ENCODE measurements at regions not wholly inside any gene's neighbourhood (a gene's known extent, or its start where the extent isn't known, plus 50 kb on each side); places are given as distances from the start of the nearest gene placed in this dataset.
"Not testable (repeated sequence)": the region's sequence is repeated elsewhere in the genome, so short reads cannot be mapped to it uniquely, and the experiment has no call there.

- no peak for DNase-seq
These were observed 150.2 kb upstream of the ARHGAP20 start for GRCh38 chr11:110862407-110862806.

GRCh38 chr11:110860461-110860860 is 148.2 kb upstream of the ARHGAP20 start:
- DNase-seq: no peak

- no peak for DNase-seq
These were observed 147.8 kb upstream of the ARHGAP20 start for GRCh38 chr11:110859998-110860397.

- no peak for DNase-seq
These were observed 147.1 kb upstream of the ARHGAP20 start for GRCh38 chr11:110859240-110859840.

GRCh38 chr11:110858547-110858921 is 146.3 kb upstream of the ARHGAP20 start:
- DNase-seq: no peak

GRCh38 chr11:110857892-110858546 is 145.8 kb upstream of the ARHGAP20 start:
- DNase-seq: no peak

GRCh38 chr11:110856996-110857812 is 145.0 kb upstream of the ARHGAP20 start:
- DNase-seq: no peak

- DNase-seq: no peak
These were observed 144.1 kb upstream of the ARHGAP20 start for GRCh38 chr11:110856340-110856739.

- no peak for DNase-seq
These were observed 143.0 kb upstream of the ARHGAP20 start for GRCh38 chr11:110855191-110855590.

GRCh38 chr11:110852921-110853490 is 140.8 kb upstream of the ARHGAP20 start:
- no peak for DNase-seq

GRCh38 chr11:110850846-110851245 is 138.6 kb upstream of the ARHGAP20 start:
- DNase-seq: no peak

- not testable (repeated sequence) for DNase-seq
These were observed 130.8 kb upstream of the ARHGAP20 start for GRCh38 chr11:110843053-110843452.

- no peak for DNase-seq
These were observed 126.6 kb upstream of the ARHGAP20 start for GRCh38 chr11:110838808-110839207.

- no peak for DNase-seq
These were observed 125.4 kb upstream of the ARHGAP20 start for GRCh38 chr11:110837603-110838002.

- no peak for DNase-seq
These were observed 122.9 kb upstream of the ARHGAP20 start for GRCh38 chr11:110835106-110835505.

GRCh38 chr11:110833033-110833484 is 120.8 kb upstream of the ARHGAP20 start:
- no peak for DNase-seq

- no peak for DNase-seq
These were observed 120.3 kb upstream of the ARHGAP20 start for GRCh38 chr11:110832539-110832938.

- no peak for DNase-seq
These were observed 119.8 kb upstream of the ARHGAP20 start for GRCh38 chr11:110832080-110832479.

- no peak for DNase-seq
These were observed 118.5 kb upstream of the ARHGAP20 start for GRCh38 chr11:110830747-110831146.

GRCh38 chr11:110830344-110830743 is 118.1 kb upstream of the ARHGAP20 start:
- DNase-seq: no peak

GRCh38 chr11:110829873-110830272 is 117.6 kb upstream of the ARHGAP20 start:
- DNase-seq: no peak

- DNase-seq: no peak
These were observed 115.8 kb upstream of the ARHGAP20 start for GRCh38 chr11:110828086-110828485.

GRCh38 chr11:110827276-110827675 is 115.0 kb upstream of the ARHGAP20 start:
- DNase-seq: no peak
